ENCODE measurements at regions not wholly inside any gene's neighbourhood (a gene's known extent, or its start where the extent isn't known, plus 50 kb on each side); places are given as distances from the start of the nearest gene placed in this dataset.

GRCh38 chr2:16301961-16302360 is 361.6 kb downstream of the MYCN start:
- no peak overlapping the region for H4K91ac ChIP-seq (ENCODE audit: insufficient read length, low read depth, low read length)
- no peak overlapping the region for H3T11ph ChIP-seq (ENCODE audit: low read length)
- H3K23ac ChIP-seq (ENCODE audit: insufficient read length, low read depth, low read length): no peak overlapping the region
- H3K56ac ChIP-seq (ENCODE audit: insufficient read length, low read depth, low read length): no peak overlapping the region
- no peak overlapping the region for H3K27ac ChIP-seq (ENCODE audit: insufficient read length, low read depth, low read length)
- H3K14ac ChIP-seq (ENCODE audit: insufficient read depth, low read length): no peak overlapping the region
- no CpG with 5 or more reads among the region's 2 CpGs for WGBS (ENCODE audit: extremely low coverage, insufficient read length, low lambda C conversion rate)
- no peak for DNase-seq
- no peak overlapping the region for H4K8ac ChIP-seq (replicated peaks; ENCODE audit: insufficient read length, low read depth, low read length)
- no peak overlapping the region for H3K9ac ChIP-seq (ENCODE audit: extremely low read depth, insufficient read length, low read length)
- no peaks in the 10 kb centered on the region for H3K27me3 ChIP-seq (ENCODE audit: insufficient read depth, low read length)
- H2AK5ac ChIP-seq (ENCODE audit: insufficient read length, low read length): no peak overlapping the region
- Mint-ChIP-seq H3K4me3 (no peak overlapping the region), H3K27me3 (ENCODE audit: low read depth) (peaks cover 5% of the 10 kb centered on the region; the same call in 1 of the 2 replicates), H3K27ac (no peak overlapping the region), H3K4me1 (peaks cover 23 to 27% of the 10 kb centered on the region in 2 experiments), H3K9me3 (peaks cover 3 to 12% of the 10 kb centered on the region in 2 experiments; a peak in 4 of 5 replicates), H3K36me3 (ENCODE audit: insufficient read depth in 1 of 3, low read depth in 3 of 3) (peaks cover 2 to 11% (median 3%) of the 10 kb centered on the region in 3 experiments; a peak in 4 of 7 replicates)
- H3K4ac ChIP-seq (ENCODE audit: low read depth, low read length): no peak overlapping the region
- H4K20me1 ChIP-seq (ENCODE audit: control insufficient read depth, insufficient read depth, insufficient read length): no peaks in the 10 kb centered on the region
- H2BK120ac ChIP-seq (ENCODE audit: low read depth, low read length, poor library complexity, severe bottlenecking): no peak overlapping the region
- no peak overlapping the region for H3K18ac ChIP-seq (ENCODE audit: insufficient read length, low read depth, low read length)
- no peaks in the 10 kb centered on the region for H3K79me2 ChIP-seq (ENCODE audit: insufficient read depth, low read length)
- no peak overlapping the region for H2BK12ac ChIP-seq (ENCODE audit: insufficient read length, low read depth, low read length)
- no peaks in the 10 kb centered on the region for H3K9me3 ChIP-seq (ENCODE audit: control insufficient read depth, low read depth, low read length)
- no peak overlapping the region for H3K4me2 ChIP-seq (ENCODE audit: insufficient read depth, insufficient read length, low read length)
- H3K79me1 ChIP-seq (ENCODE audit: insufficient read depth, low read depth, low read length, poor library complexity, severe bottlenecking): no peaks in the 10 kb centered on the region
- peaks cover 8% of the 10 kb centered on the region; the same call in 1 of the 2 replicates for H3K4me1 ChIP-seq (ENCODE audit: insufficient read depth, low read length)
- H3K23me2 ChIP-seq (ENCODE audit: insufficient read length, low read depth, low read length, poor library complexity, severe bottlenecking): no peaks in the 10 kb centered on the region
- H4K5ac ChIP-seq (ENCODE audit: insufficient read length, low read depth, low read length): no peak overlapping the region
- H2BK20ac ChIP-seq (ENCODE audit: low read depth, low read length, poor library complexity, severe bottlenecking): no peak overlapping the region
- H2BK5ac ChIP-seq (ENCODE audit: insufficient read length, low read length): no peak overlapping the region
- no peak overlapping the region for H2AFZ ChIP-seq (ENCODE audit: low read length)
- no peak overlapping the region for H2BK15ac ChIP-seq (ENCODE audit: low read depth, low read length)
- TF ChIP-seq, protein P1, sequence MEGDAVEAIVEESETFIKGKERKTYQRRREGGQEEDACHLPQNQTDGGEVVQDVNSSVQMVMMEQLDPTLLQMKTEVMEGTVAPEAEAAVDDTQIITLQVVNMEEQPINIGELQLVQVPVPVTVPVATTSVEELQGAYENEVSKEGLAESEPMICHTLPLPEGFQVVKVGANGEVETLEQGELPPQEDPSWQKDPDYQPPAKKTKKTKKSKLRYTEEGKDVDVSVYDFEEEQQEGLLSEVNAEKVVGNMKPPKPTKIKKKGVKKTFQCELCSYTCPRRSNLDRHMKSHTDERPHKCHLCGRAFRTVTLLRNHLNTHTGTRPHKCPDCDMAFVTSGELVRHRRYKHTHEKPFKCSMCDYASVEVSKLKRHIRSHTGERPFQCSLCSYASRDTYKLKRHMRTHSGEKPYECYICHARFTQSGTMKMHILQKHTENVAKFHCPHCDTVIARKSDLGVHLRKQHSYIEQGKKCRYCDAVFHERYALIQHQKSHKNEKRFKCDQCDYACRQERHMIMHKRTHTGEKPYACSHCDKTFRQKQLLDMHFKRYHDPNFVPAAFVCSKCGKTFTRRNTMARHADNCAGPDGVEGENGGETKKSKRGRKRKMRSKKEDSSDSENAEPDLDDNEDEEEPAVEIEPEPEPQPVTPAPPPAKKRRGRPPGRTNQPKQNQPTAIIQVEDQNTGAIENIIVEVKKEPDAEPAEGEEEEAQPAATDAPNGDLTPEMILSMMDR (conservative IDR thresholded peaks at IDR 0.05): no peak

All from H9 (cell line).